KMS-11 (cell line): ENCODE measurements at regions not wholly inside any gene's neighbourhood (a gene's known extent, or its start where the extent isn't known, plus 50 kb on each side); places are given as distances from the start of the nearest gene placed in this dataset.

Experiments used
- H2AFZ ChIP-seq: fragments of 200-600 bp; sonication (generic); 2 replicates; pipeline ENCODE4 v1.6.1; 2016; ENCODE audit warnings: antibody characterized with exemption, mixed run types, low read depth
- H3K27ac ChIP-seq: fragments of 200-600 bp; sonication (generic); 2 replicates; pipeline ENCODE4 v1.6.1; 2016; ENCODE audit warnings: mild to moderate bottlenecking, mixed run types
- H3K27me3 ChIP-seq: fragments of 200-600 bp; sonication (generic); 2 replicates; pipeline ENCODE4 v1.6.1; 2017; ENCODE audit warnings: mild to moderate bottlenecking, low read depth, mixed run types, moderate library complexity; ENCODE audit not compliant: insufficient read depth
- H3K36me3 ChIP-seq: fragments of 200-600 bp; sonication (generic); 2 replicates; pipeline ENCODE4 v1.6.1; 2017; ENCODE audit warnings: mild to moderate bottlenecking, mixed run types; ENCODE audit not compliant: insufficient read depth
- H3K4me1 ChIP-seq: fragments of 200-600 bp; sonication (generic); 2 replicates; pipeline ENCODE4 v1.6.1; 2016; ENCODE audit warnings: mild to moderate bottlenecking, low read depth, mixed run types; ENCODE audit not compliant: poor library complexity, severe bottlenecking
- H3K4me2 ChIP-seq: fragments of 200-600 bp; sonication (generic); 2 replicates; pipeline ENCODE4 v1.7.0; 2016; ENCODE audit warnings: mild to moderate bottlenecking, mixed run types
- H3K4me3 ChIP-seq: fragments of 200-600 bp; sonication (generic); IDR thresholded peaks from 2 replicates; pipeline ENCODE4 v1.6.1; 2017; ENCODE audit warnings: low read depth, low read length, mixed read lengths; ENCODE audit not compliant: insufficient read depth
- H3K79me2 ChIP-seq: fragments of 200-600 bp; sonication (generic); 2 replicates; pipeline ENCODE4 v1.6.1; 2016; ENCODE audit warnings: low read depth, mixed run types; ENCODE audit not compliant: insufficient read depth
- H3K9ac ChIP-seq: fragments of 200-600 bp; sonication (generic); 2 replicates; pipeline ENCODE4 v1.6.1; 2016; ENCODE audit warnings: mild to moderate bottlenecking, mixed run types
- H4K20me1 ChIP-seq: fragments of 200-600 bp; sonication (generic); 2 replicates; pipeline ENCODE4 v1.6.1; 2016; ENCODE audit warnings: mild to moderate bottlenecking, mixed run types; ENCODE audit not compliant: insufficient read depth
- CTCF ChIP-seq: fragments of 200-600 bp; sonication (generic); conservative IDR thresholded peaks from 2 replicates; pipeline ENCODE4 v1.6.1; 2017; ENCODE audit warnings: low read depth, mild to moderate bottlenecking, antibody characterized with exemption, low read length, moderate library complexity, mixed read lengths

- no peak overlapping the region for H3K4me2 ChIP-seq
- no peak overlapping the region for H3K4me3 ChIP-seq
- H3K9ac ChIP-seq, result no peak overlapping the region
- H3K27me3 ChIP-seq, result no peaks in the 10 kb centered on the region
- no peaks in the 10 kb centered on the region for H3K36me3 ChIP-seq
- no peak overlapping the region for H3K27ac ChIP-seq
- no peak overlapping the region for H2AFZ ChIP-seq
- H4K20me1 ChIP-seq, result no peaks in the 10 kb centered on the region
- H3K79me2 ChIP-seq, result no peaks in the 10 kb centered on the region
- no peaks in the 10 kb centered on the region for H3K4me1 ChIP-seq
- no peak for TF ChIP-seq CTCF
These were observed 1209.3 kb downstream of the NSUN3 start for GRCh38 chr3:95272166-95272565.

DNA sequence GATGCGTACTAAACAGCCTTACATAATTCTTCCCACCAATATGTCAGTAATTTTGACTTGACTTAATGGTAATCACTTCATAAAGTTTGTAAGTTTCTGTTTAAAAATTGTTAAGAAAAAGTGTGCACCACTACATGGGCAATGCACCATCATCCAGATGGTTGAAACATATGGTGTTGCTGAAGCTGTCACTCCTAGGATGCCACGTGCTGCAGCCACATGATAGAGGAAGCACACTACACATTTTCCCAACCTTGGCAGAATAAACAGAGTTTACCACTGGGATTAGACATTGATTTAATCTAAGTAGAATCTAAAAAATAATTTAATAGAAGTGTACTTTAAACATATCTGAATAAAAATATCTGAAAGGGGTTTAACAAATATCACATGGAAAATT is 1209.9 kb downstream of the NSUN3 start:
- no peak overlapping the region for H3K4me2 ChIP-seq
- no peak overlapping the region for H3K27ac ChIP-seq
- H3K36me3 ChIP-seq, result no peaks in the 10 kb centered on the region
- H3K27me3 ChIP-seq, result no peaks in the 10 kb centered on the region
- H4K20me1 ChIP-seq, result no peaks in the 10 kb centered on the region
- H3K9ac ChIP-seq, result no peak overlapping the region
- TF ChIP-seq CTCF, result no peak
- H3K79me2 ChIP-seq, result no peaks in the 10 kb centered on the region
- H2AFZ ChIP-seq, result no peak overlapping the region
- H3K4me3 ChIP-seq, result no peak overlapping the region
- no peaks in the 10 kb centered on the region for H3K4me1 ChIP-seq

DNA sequence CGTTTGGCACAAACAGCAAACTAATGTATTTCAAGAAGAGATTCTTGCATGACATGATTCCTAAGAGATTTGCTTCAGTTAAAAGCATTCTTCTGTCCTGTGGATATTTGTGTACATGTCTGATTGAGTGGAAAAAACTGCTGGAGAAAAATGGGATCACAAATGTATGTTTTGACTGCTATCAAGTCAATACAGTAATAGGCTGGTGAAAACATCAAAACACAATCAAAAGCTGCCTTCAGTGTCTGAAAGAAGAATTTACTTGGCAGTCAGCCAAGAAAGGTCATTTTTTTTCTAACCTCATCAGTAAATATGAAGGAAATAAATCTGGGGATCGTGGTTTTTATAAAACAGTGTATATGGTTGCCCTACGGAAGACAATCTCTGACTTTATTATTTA is 1214.8 kb downstream of the NSUN3 start:
- no peak overlapping the region for H3K27ac ChIP-seq
- no peaks in the 10 kb centered on the region for H3K36me3 ChIP-seq
- no peaks in the 10 kb centered on the region for H3K27me3 ChIP-seq
- no peak for TF ChIP-seq CTCF
- H3K4me1 ChIP-seq, result peaks cover 16% of the 10 kb centered on the region
- no peak overlapping the region for H2AFZ ChIP-seq
- H3K4me3 ChIP-seq, result no peak overlapping the region
- no peak overlapping the region for H3K9ac ChIP-seq
- no peak overlapping the region for H3K4me2 ChIP-seq
- no peaks in the 10 kb centered on the region for H4K20me1 ChIP-seq
- no peaks in the 10 kb centered on the region for H3K79me2 ChIP-seq

DNA sequence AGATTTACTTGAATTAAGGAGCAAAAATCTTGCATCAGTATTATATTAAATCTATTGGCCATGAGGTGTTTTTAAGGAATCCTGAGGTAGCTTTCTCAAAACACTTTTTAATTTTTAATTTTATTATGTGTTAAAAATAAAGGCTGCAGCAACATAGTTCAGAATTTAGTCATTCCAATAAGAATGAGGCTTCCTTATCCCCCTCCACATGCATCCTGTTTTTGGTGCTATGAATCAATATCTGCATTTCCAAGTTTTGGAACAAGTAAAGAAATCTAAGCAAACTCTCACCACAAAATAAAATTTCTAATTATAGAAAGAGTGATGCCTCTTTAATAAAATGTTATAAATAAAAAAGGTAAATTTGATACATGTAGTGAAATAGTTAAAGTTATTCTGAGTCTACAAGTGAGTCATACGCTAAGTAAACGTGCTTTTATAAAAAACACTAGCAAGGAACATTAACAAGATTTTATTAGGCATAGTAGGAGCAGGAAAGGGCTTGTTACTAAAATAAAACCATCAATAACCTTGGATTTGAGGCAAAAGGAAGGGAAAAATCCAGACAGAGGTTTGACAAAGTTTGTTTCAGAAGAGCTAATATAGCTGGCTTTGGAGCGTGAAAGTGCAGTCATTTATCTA is 1218.0 kb downstream of the NSUN3 start:
- Histone ChIP-seq H3K9ac (no peak overlapping the region), H3K4me3 (no peak overlapping the region), H4K20me1 (no peaks in the 10 kb centered on the region), H3K4me1 (peaks cover 17% of the 10 kb centered on the region), H2AFZ (no peak overlapping the region), H3K4me2 (no peak overlapping the region), H3K27me3 (no peaks in the 10 kb centered on the region), H3K79me2 (no peaks in the 10 kb centered on the region), H3K27ac (no peak overlapping the region), H3K36me3 (no peaks in the 10 kb centered on the region)
- no peak for TF ChIP-seq CTCF
